A673 (cell line): ENCODE measurements at regions not wholly inside any gene's neighbourhood (a gene's known extent, or its start where the extent isn't known, plus 50 kb on each side); places are given as distances from the start of the nearest gene placed in this dataset.

ENCODE experiments used
- BruUV-seq: library from RNA; stranded (reverse); fragments of 400-500 nt; replicated peaks from 2 replicates; lab custom pipeline; 2021; lab: Mats Ljungman, UMichigan
- CTCF ChIA-PET: fragments of 300-600 bp; sonication (Branson Sonifier 250); formaldehyde crosslinking; loops from one replicate; lab custom pipeline; 2022; ENCODE audit warnings: antibody characterized with exemption; lab: Charles Lee
- POLR2A ChIA-PET: fragments of 300-600 bp; sonication (Branson Sonifier 250); formaldehyde crosslinking; loops from one replicate; lab custom pipeline; 2022; ENCODE audit warnings: antibody characterized with exemption; ENCODE audit not compliant: low non-redundant PET; lab: Charles Lee
- DNase-seq: peaks from one replicate; pipeline ENCODE4 v3.0.0-alpha.2; 2015; ENCODE audit warnings: low spot score
- H3K27ac ChIP-seq: fragments of 200-600 bp; sonication (generic); 2 replicates; pipeline ENCODE4 v1.5.1; 2016; ENCODE audit warnings: mixed run types, low read depth, mild to moderate bottlenecking, mixed read lengths, antibody characterized with exemption, low read length; ENCODE audit not compliant: poor library complexity, severe bottlenecking
- H3K27me3 ChIP-seq: fragments of 200-600 bp; sonication (generic); replicated peaks from 2 replicates; pipeline ENCODE4 v1.6.1; 2017; ENCODE audit warnings: mixed run types, low read depth, mild to moderate bottlenecking, mixed read lengths, antibody characterized with exemption, low read length; ENCODE audit not compliant: insufficient read depth, poor library complexity
- H3K36me3 ChIP-seq: fragments of 200-600 bp; sonication (generic); 2 replicates; pipeline ENCODE4 v1.6.1; 2016; ENCODE audit warnings: mixed run types, mild to moderate bottlenecking, mixed read lengths, antibody characterized with exemption, low read length; ENCODE audit not compliant: insufficient read depth, poor library complexity, severe bottlenecking
- H3K4me1 ChIP-seq: fragments of 200-600 bp; sonication (generic); 2 replicates; pipeline ENCODE4 v1.6.1; 2017; ENCODE audit warnings: mixed run types, mild to moderate bottlenecking, mixed read lengths, antibody characterized with exemption, low read length; ENCODE audit not compliant: insufficient read depth, poor library complexity, severe bottlenecking
- H3K4me3 ChIP-seq: fragments of 200-600 bp; sonication (generic); 2 replicates; pipeline ENCODE4 v1.5.1; 2016; ENCODE audit warnings: low read depth, mixed run types, mild to moderate bottlenecking, mixed read lengths, low read length; ENCODE audit not compliant: poor library complexity, severe bottlenecking
- H3K9me3 ChIP-seq: fragments of 200-600 bp; sonication (generic); 2 replicates; pipeline ENCODE4 v1.6.1; 2016; ENCODE audit warnings: mixed run types, low read depth, mild to moderate bottlenecking, mixed read lengths, antibody characterized with exemption, low read length; ENCODE audit not compliant: poor library complexity, severe bottlenecking
- CTCF ChIP-seq: fragments of 300-800, 200-600 bp; sonication (generic); conservative IDR thresholded peaks from 2 replicates; pipeline ENCODE4 v1.5.1; 2017; ENCODE audit warnings: low read depth, mild to moderate bottlenecking, antibody characterized with exemption, low read length, moderate library complexity, mixed read lengths
- EZH2 ChIP-seq: fragments of 200-600 bp; sonication (generic); IDR thresholded peaks from 2 replicates; pipeline ENCODE4 v1.6.1; 2017; ENCODE audit warnings: borderline replicate concordance, low read depth, mild to moderate bottlenecking, mixed read lengths, antibody characterized with exemption, low read length; ENCODE audit not compliant: poor library complexity, severe bottlenecking
- intact Hi-C: fragments of 100-400 bp; cut with micrococcal nuclease; formaldehyde crosslinking; loops from one replicate; pipeline ENCODE4 v1.10.0; 2022; ENCODE audit not compliant: unreplicated experiment

GRCh38 chr4:138599965-138600364, 357.8 kb upstream of the SLC7A11 start:
- BruUV-seq, result no TSS peak
- TF ChIP-seq EZH2 (no peak), CTCF (no peak)
- DNase-seq, result no peak
- Histone ChIP-seq H3K4me3 (no peak overlapping the region), H3K36me3 (no peaks in the 10 kb centered on the region), H3K27ac (no peak overlapping the region), H3K4me1 (no peaks in the 10 kb centered on the region), H3K27me3 (no peaks in the 10 kb centered on the region), H3K9me3 (no peaks in the 10 kb centered on the region)
- ChIA-PET POLR2A (interaction anchor here (0.7 kb wide), 1 partner anchor 527 kb away, joined by 6 read pairs; no protein-coding TSS in a partner anchor), CTCF (no interaction called here)
- intact Hi-C loops, result no loop called here

DNA sequence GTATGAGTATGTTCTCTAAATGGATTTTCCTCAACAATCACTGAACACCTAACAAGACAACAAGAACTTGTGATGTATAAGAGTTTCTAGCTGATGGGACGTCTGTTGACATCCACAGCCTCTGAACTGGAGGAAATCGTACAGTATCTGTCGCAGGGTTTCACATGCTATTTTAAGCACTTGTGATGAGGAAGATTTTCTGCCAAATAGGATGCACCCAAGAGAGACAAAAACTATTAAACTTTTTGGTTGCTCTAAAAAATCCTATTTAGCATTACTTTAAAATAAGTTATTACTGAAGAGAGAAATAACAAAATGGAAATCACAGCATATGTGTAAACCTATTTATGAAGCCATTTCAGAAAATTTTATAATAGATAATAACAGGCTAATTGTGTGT, 356.1 kb upstream of the SLC7A11 start:
- TF ChIP-seq EZH2 (no peak), CTCF (no peak)
- BruUV-seq, result no TSS peak

DNA sequence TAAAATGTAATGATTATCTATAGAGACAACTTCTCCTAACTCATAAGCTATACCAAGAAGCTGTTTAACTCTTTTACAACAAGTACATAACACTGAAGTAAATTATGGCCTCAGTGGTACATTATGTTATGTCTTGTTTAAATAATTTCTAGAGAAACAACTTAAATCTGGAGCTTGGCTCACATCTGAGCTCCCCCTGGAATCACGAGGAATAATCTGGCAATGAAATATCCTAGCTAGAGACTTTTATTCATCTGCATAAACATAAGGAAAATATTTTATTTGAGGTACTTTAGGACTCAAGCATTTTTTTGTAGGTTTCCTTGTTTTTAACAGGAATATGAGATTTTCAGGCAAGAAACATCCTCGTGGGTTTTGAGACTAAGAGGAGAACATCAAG, 354.7 kb upstream of the SLC7A11 start:
- no peak for DNase-seq
- H3K9me3 ChIP-seq, result no peaks in the 10 kb centered on the region
- H3K27me3 ChIP-seq, result no peaks in the 10 kb centered on the region
- H3K27ac ChIP-seq, result no peak overlapping the region
- H3K4me3 ChIP-seq, result no peak overlapping the region
- POLR2A ChIA-PET, result no interaction called here
- intact Hi-C loops, result no loop called here
- no TSS peak for BruUV-seq
- no peaks in the 10 kb centered on the region for H3K36me3 ChIP-seq
- TF ChIP-seq CTCF (no peak), EZH2 (no peak)
- H3K4me1 ChIP-seq, result no peaks in the 10 kb centered on the region
- CTCF ChIA-PET, result no interaction called here

More for the DNA sequence above, 356.1 kb upstream of the SLC7A11 start:
- H3K4me3 ChIP-seq, result no peak overlapping the region
- H3K4me1 ChIP-seq, result no peaks in the 10 kb centered on the region
- intact Hi-C loops, result no loop called here
- ChIA-PET POLR2A (no interaction called here), CTCF (no interaction called here)
- no peaks in the 10 kb centered on the region for H3K36me3 ChIP-seq
- DNase-seq, result no peak
- no peak overlapping the region for H3K27ac ChIP-seq
- H3K9me3 ChIP-seq, result no peaks in the 10 kb centered on the region
- H3K27me3 ChIP-seq, result no peaks in the 10 kb centered on the region
